Astrocyte (in vitro differentiated cells and primary cell): ENCODE measurements at regions not wholly inside any gene's neighbourhood (a gene's known extent, or its start where the extent isn't known, plus 50 kb on each side); places are given as distances from the start of the nearest gene placed in this dataset.

Experiments used
- EZH2 ChIP-seq: IDR thresholded peaks from 2 replicates; pipeline ENCODE4 v1.6.1; 2012; ENCODE audit warnings: mild to moderate bottlenecking, low read length, inconsistent platforms; ENCODE audit not compliant: insufficient read depth
- TF ChIP-seq, protein P1 (sequence below): IDR thresholded peaks from 2 replicates; pipeline ENCODE4 v1.5.1; 2011; ENCODE audit warnings: low read depth, mild to moderate bottlenecking, inconsistent platforms, low read length, moderate library complexity; ENCODE audit not compliant: insufficient read depth

DNA sequence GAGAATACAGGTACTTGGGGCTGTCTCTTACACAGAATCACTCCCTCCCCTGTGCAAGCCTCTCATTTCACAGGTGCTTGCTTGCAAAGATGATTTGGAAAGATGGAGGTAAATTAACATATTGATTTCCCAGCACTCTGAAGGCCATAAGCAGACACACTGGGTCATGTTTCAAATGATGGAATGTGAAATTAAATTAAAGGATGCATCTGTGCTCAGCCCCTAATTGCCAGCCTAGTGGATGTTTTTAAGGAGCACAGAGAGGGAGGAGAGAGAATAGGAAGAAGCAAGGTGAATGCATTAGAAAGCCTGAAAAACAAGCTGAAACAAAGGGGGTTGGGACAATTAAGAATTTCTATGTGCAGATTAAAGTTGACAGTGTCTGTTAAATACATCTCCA lies 96.1 kb upstream of the GRIP1 start:
- TF ChIP-seq, protein P1, sequence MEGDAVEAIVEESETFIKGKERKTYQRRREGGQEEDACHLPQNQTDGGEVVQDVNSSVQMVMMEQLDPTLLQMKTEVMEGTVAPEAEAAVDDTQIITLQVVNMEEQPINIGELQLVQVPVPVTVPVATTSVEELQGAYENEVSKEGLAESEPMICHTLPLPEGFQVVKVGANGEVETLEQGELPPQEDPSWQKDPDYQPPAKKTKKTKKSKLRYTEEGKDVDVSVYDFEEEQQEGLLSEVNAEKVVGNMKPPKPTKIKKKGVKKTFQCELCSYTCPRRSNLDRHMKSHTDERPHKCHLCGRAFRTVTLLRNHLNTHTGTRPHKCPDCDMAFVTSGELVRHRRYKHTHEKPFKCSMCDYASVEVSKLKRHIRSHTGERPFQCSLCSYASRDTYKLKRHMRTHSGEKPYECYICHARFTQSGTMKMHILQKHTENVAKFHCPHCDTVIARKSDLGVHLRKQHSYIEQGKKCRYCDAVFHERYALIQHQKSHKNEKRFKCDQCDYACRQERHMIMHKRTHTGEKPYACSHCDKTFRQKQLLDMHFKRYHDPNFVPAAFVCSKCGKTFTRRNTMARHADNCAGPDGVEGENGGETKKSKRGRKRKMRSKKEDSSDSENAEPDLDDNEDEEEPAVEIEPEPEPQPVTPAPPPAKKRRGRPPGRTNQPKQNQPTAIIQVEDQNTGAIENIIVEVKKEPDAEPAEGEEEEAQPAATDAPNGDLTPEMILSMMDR = no peak
- TF ChIP-seq EZH2 = no peak
